ENCODE measurements at regions not wholly inside any gene's neighbourhood (a gene's known extent, or its start where the extent isn't known, plus 50 kb on each side); places are given as distances from the start of the nearest gene placed in this dataset.

GRCh38 chr1:234833118-234833517 lies 223.1 kb upstream of the IRF2BP2 start (continued):
- TF ChIP-seq, protein P1, sequence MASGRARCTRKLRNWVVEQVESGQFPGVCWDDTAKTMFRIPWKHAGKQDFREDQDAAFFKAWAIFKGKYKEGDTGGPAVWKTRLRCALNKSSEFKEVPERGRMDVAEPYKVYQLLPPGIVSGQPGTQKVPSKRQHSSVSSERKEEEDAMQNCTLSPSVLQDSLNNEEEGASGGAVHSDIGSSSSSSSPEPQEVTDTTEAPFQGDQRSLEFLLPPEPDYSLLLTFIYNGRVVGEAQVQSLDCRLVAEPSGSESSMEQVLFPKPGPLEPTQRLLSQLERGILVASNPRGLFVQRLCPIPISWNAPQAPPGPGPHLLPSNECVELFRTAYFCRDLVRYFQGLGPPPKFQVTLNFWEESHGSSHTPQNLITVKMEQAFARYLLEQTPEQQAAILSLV (CRISPR knock-in tag; IDR thresholded peaks at IDR 0.05; ENCODE audit: borderline replicate concordance), result no peak
- no peak for TF ChIP-seq ATAD3A (CRISPR knock-in tag; IDR thresholded peaks at IDR 0.05)
- no peak for TF ChIP-seq ZFP62 (CRISPR knock-in tag; IDR thresholded peaks at IDR 0.05)
- no peak for TF ChIP-seq ZNF33B (CRISPR knock-in tag; IDR thresholded peaks at IDR 0.05)
- TF ChIP-seq, protein P2, sequence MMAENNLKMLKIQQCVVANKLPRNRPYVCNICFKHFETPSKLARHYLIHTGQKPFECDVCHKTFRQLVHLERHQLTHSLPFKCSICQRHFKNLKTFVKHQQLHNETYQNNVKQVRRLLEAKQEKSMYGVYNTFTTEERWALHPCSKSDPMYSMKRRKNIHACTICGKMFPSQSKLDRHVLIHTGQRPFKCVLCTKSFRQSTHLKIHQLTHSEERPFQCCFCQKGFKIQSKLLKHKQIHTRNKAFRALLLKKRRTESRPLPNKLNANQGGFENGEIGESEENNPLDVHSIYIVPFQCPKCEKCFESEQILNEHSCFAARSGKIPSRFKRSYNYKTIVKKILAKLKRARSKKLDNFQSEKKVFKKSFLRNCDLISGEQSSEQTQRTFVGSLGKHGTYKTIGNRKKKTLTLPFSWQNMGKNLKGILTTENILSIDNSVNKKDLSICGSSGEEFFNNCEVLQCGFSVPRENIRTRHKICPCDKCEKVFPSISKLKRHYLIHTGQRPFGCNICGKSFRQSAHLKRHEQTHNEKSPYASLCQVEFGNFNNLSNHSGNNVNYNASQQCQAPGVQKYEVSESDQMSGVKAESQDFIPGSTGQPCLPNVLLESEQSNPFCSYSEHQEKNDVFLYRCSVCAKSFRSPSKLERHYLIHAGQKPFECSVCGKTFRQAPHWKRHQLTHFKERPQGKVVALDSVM (CRISPR knock-in tag; IDR thresholded peaks at IDR 0.05), result no peak
- no peak for TF ChIP-seq CCDC6 (CRISPR knock-in tag; IDR thresholded peaks at IDR 0.05)
- TF ChIP-seq, protein P3, sequence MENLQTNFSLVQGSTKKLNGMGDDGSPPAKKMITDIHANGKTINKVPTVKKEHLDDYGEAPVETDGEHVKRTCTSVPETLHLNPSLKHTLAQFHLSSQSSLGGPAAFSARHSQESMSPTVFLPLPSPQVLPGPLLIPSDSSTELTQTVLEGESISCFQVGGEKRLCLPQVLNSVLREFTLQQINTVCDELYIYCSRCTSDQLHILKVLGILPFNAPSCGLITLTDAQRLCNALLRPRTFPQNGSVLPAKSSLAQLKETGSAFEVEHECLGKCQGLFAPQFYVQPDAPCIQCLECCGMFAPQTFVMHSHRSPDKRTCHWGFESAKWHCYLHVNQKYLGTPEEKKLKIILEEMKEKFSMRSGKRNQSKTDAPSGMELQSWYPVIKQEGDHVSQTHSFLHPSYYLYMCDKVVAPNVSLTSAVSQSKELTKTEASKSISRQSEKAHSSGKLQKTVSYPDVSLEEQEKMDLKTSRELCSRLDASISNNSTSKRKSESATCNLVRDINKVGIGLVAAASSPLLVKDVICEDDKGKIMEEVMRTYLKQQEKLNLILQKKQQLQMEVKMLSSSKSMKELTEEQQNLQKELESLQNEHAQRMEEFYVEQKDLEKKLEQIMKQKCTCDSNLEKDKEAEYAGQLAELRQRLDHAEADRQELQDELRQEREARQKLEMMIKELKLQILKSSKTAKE (CRISPR knock-in tag; IDR thresholded peaks at IDR 0.05; ENCODE audit: borderline replicate concordance), result 0 out of 2 replicates have a peak, but pooled peaks have one; percentile 22
- no peak for TF ChIP-seq ZBTB4 (CRISPR knock-in tag; IDR thresholded peaks at IDR 0.05; ENCODE audit: borderline replicate concordance)
- TF ChIP-seq RARA (CRISPR knock-in tag; IDR thresholded peaks at IDR 0.05), result peak; percentile 52; the same call in 1 of the 2 replicates
- peak; percentile 28; the same call in 1 of the 2 replicates for TF ChIP-seq TBX2 (CRISPR knock-in tag; IDR thresholded peaks at IDR 0.05; ENCODE audit: borderline replicate concordance)
- no peak for TF ChIP-seq SMYD3 (CRISPR knock-in tag; IDR thresholded peaks at IDR 0.05)
- peak; percentile 45; the same call in 1 of the 2 replicates for TF ChIP-seq SAP130 (CRISPR knock-in tag; IDR thresholded peaks at IDR 0.05; ENCODE audit: low read depth)
- no peak for TF ChIP-seq ZNF432 (CRISPR knock-in tag; IDR thresholded peaks at IDR 0.05; ENCODE audit: borderline replicate concordance)
- peak; percentile 24; the same call in 1 of the 2 replicates for TF ChIP-seq ZNF609 (CRISPR knock-in tag; IDR thresholded peaks at IDR 0.05; ENCODE audit: borderline replicate concordance)
